HCT116 (cell line): ENCODE measurements at regions not wholly inside any gene's neighbourhood (a gene's known extent, or its start where the extent isn't known, plus 50 kb on each side); places are given as distances from the start of the nearest gene placed in this dataset.

ENCODE experiments used
- ATAC-seq: fragments of 200-7000 bp; cut with Tn5 transposase; 2 replicates; pipeline ENCODE4 v1.9.1; 2020; ENCODE audit warnings: mild to moderate bottlenecking, moderate library complexity
- BruUV-seq: library from RNA; stranded (reverse); fragments of 400-500 nt; replicated peaks from 2 replicates; lab custom pipeline; 2021; lab: Mats Ljungman, UMichigan
- CTCF ChIA-PET: fragments of 300-600 bp; sonication (Branson Sonifier 250); formaldehyde crosslinking; loops from one replicate; lab custom pipeline; 2021; ENCODE audit warnings: antibody characterized with exemption; lab: Charles Lee
- POLR2A ChIA-PET: fragments of 300-600, 350-600 bp; sonication (Branson Sonifier 250); formaldehyde crosslinking; loops from one replicate; lab custom pipeline; 2021; ENCODE audit warnings: antibody characterized with exemption; lab: Charles Lee
- RAD21 ChIA-PET, 2 experiments: fragments of 300-600 bp; sonication (Branson Sonifier 250); formaldehyde crosslinking; loops; one replicate each; lab custom pipeline; 2023; ENCODE audit warnings: low total read pairs in 2 of 2; ENCODE audit not compliant: uncharacterized antibody in 2 of 2, unreplicated experiment in 2 of 2, low non-redundant PET in 1 of 2; lab: Charles Lee
- DNase-seq: peaks from one replicate; pipeline ENCODE4 v3.0.0-alpha.2; 2010; ENCODE audit warnings: low read depth, low spot score
- H2AFZ ChIP-seq: fragments of 200-600 bp; shearing (Covaris generic), sonication (generic); 2 replicates; pipeline ENCODE4 v1.6.1; 2017; ENCODE audit warnings: low read depth, mixed run types, mixed read lengths, antibody characterized with exemption, low read length; ENCODE audit not compliant: poor library complexity, severe bottlenecking
- H3K27ac ChIP-seq: 2 replicates; pipeline ENCODE4 v1.5.1; 2012; ENCODE audit warnings: low read depth, low read length
- H3K27me3 ChIP-seq: fragments of 200-600 bp; sonication (generic); 2 replicates; pipeline ENCODE4 v1.6.1; 2016; ENCODE audit warnings: mixed run types, low read length, mixed read lengths; ENCODE audit not compliant: insufficient read depth
- H3K36me3 ChIP-seq, 2 experiments: fragments of 200-500 bp in 1 of 2; fragments of 200-600 bp in 1 of 2; sonication (Bioruptor generic) in 1 of 2; sonication (generic) in 1 of 2; 2 replicates each; pipeline versions ENCODE4 v1.5.1 to v1.6.1; 2014 to 2016; ENCODE audit warnings: low read length in 2 of 2, inconsistent platforms in 1 of 2, mixed read lengths in 1 of 2, mixed run types in 1 of 2; ENCODE audit not compliant: insufficient read depth in 2 of 2, control insufficient read depth in 1 of 2
- H3K4me1 ChIP-seq, 2 experiments: fragments of 200-600 bp in 1 of 2; sonication (generic) in 1 of 2; 2 replicates each; pipeline versions ENCODE4 v1.5.1 to v1.6.1; 2012 to 2017; ENCODE audit warnings: low read length in 2 of 2, inconsistent platforms in 1 of 2, mild to moderate bottlenecking in 1 of 2, mixed read lengths in 1 of 2, mixed run types in 1 of 2, moderate library complexity in 1 of 2; ENCODE audit not compliant: insufficient read depth in 2 of 2, control insufficient read depth in 1 of 2
- H3K4me2 ChIP-seq: fragments of 200-600 bp; sonication (generic); 2 replicates; pipeline ENCODE4 v1.6.1; 2017; ENCODE audit warnings: mixed run types, low read length, mixed read lengths
- H3K4me3 ChIP-seq, 2 experiments: fragments of 200-600 bp in 1 of 2; sonication (generic) in 1 of 2; replicated peaks in 1 of 2; 2 replicates each; pipeline ENCODE4 v1.5.1; 2011 to 2016; ENCODE audit warnings: low read length in 2 of 2, control low read depth in 1 of 2, low read depth in 1 of 2, mild to moderate bottlenecking in 1 of 2, mixed read lengths in 1 of 2, mixed run types in 1 of 2
- H3K79me2 ChIP-seq: fragments of 200-600 bp; sonication (generic); 2 replicates; pipeline ENCODE4 v1.6.1; 2017; ENCODE audit warnings: mild to moderate bottlenecking, mixed run types, low read length, moderate library complexity, mixed read lengths; ENCODE audit not compliant: insufficient read depth
- H3K9ac ChIP-seq: fragments of 200-600 bp; sonication (generic); 2 replicates; pipeline ENCODE4 v1.6.1; 2016; ENCODE audit warnings: low read length, mixed read lengths
- H3K9me2 ChIP-seq: fragments of 200-600 bp; sonication (generic), shearing (Covaris generic); 2 replicates; pipeline ENCODE4 v1.6.1; 2017; ENCODE audit warnings: mixed run types, mild to moderate bottlenecking, moderate library complexity; ENCODE audit not compliant: insufficient read depth
- H3K9me3 ChIP-seq, 2 experiments: fragments of 200-500 bp in 1 of 2; fragments of 200-600 bp in 1 of 2; sonication (Bioruptor generic) in 1 of 2; sonication (generic) in 1 of 2; 2 replicates each; pipeline ENCODE4 v1.6.1; 2014 to 2017; ENCODE audit warnings: low read length in 2 of 2, mixed read lengths in 2 of 2, inconsistent platforms in 1 of 2, low read depth in 1 of 2, mild to moderate bottlenecking in 1 of 2, mixed run types in 1 of 2, moderate library complexity in 1 of 2; ENCODE audit not compliant: control insufficient read depth in 1 of 2, insufficient read depth in 1 of 2
- H4K20me1 ChIP-seq: fragments of 200-600 bp; sonication (generic), shearing (Covaris generic); 2 replicates; pipeline ENCODE4 v1.6.1; 2017; ENCODE audit warnings: mixed run types, mild to moderate bottlenecking, moderate library complexity; ENCODE audit not compliant: insufficient read depth
- CBX3 ChIP-seq: IDR thresholded peaks from 2 replicates; pipeline ENCODE4 v1.6.1; 2012; ENCODE audit warnings: low read depth
- CEBPB ChIP-seq: IDR thresholded peaks from 2 replicates; pipeline ENCODE4 v1.6.1; 2012; ENCODE audit warnings: low read depth
- CTCF ChIP-seq, 3 experiments: fragments of 200-600 bp in 1 of 3; sonication (generic) in 1 of 3; IDR thresholded peaks in 2 of 3; conservative IDR thresholded peaks in 1 of 3; 2 replicates each; pipeline ENCODE4 v1.5.1; 2012 to 2017; ENCODE audit warnings: low read depth in 2 of 3, low read length in 2 of 3, antibody characterized with exemption in 1 of 3, borderline replicate concordance in 1 of 3, control low read depth in 1 of 3, mild to moderate bottlenecking in 1 of 3, mixed read lengths in 1 of 3, mixed run types in 1 of 3, moderate library complexity in 1 of 3; ENCODE audit not compliant: insufficient read depth in 1 of 3
- EGR1 ChIP-seq: IDR thresholded peaks from 2 replicates; pipeline ENCODE4 v1.6.1; 2012; ENCODE audit warnings: low read depth
- ELF1 ChIP-seq: IDR thresholded peaks from 2 replicates; pipeline ENCODE4 v1.6.1; 2012; ENCODE audit warnings: low read depth, borderline replicate concordance
- EZH2 ChIP-seq: fragments of 200-600 bp; sonication (generic); IDR thresholded peaks from 2 replicates; pipeline ENCODE4 v1.6.1; 2017; ENCODE audit warnings: antibody characterized with exemption, mixed run types
- EZH2phosphoT487 ChIP-seq: fragments of 200-600 bp; IDR thresholded peaks from 2 replicates; pipeline ENCODE4 v1.6.1; 2018; ENCODE audit warnings: antibody characterized with exemption, borderline replicate concordance
- JUND ChIP-seq: IDR thresholded peaks from 2 replicates; pipeline ENCODE4 v1.6.1; 2012
- POLR2A ChIP-seq: IDR thresholded peaks from 2 replicates; pipeline ENCODE4 v1.7.0; 2011; ENCODE audit warnings: borderline replicate concordance; ENCODE audit not compliant: insufficient read depth, insufficient read length; ENCODE audit errors: extremely low read depth
- POLR2AphosphoS5 ChIP-seq: IDR thresholded peaks from 2 replicates; pipeline ENCODE4 v1.6.1; 2011; ENCODE audit warnings: mild to moderate bottlenecking, low read depth, low read length, moderate library complexity
- RAD21 ChIP-seq: IDR thresholded peaks from 2 replicates; pipeline ENCODE4 v1.6.1; 2012; ENCODE audit warnings: low read depth, mild to moderate bottlenecking
- SIN3A ChIP-seq: IDR thresholded peaks from 2 replicates; pipeline ENCODE4 v1.6.1; 2012; ENCODE audit warnings: low read depth
- SP1 ChIP-seq: IDR thresholded peaks from 2 replicates; pipeline ENCODE4 v1.6.1; 2012; ENCODE audit warnings: low read depth
- SRF ChIP-seq: IDR thresholded peaks from 2 replicates; pipeline ENCODE4 v1.6.1; 2012; ENCODE audit warnings: low read depth
- TCF7L2 ChIP-seq: IDR thresholded peaks from 2 replicates; pipeline ENCODE4 v1.7.0; 2011; ENCODE audit warnings: borderline replicate concordance, inconsistent platforms; ENCODE audit not compliant: insufficient read depth, insufficient read length; ENCODE audit errors: extremely low read depth
- YY1 ChIP-seq: IDR thresholded peaks from 2 replicates; pipeline ENCODE4 v1.6.1; 2011; ENCODE audit warnings: low read length, low read depth, moderate library complexity, mild to moderate bottlenecking; ENCODE audit not compliant: insufficient replicate concordance; ENCODE audit errors: extremely low read depth
- ZFX ChIP-seq: fragments of 450-650 bp; IDR thresholded peaks from 2 replicates; pipeline ENCODE4 v1.6.1; 2017
- intact Hi-C: fragments of 100-400 bp; cut with micrococcal nuclease; formaldehyde crosslinking; loops from 2 replicates; pipeline ENCODE4 v1.10.0; 2022
- TF ChIP-seq, protein P1 (sequence below): IDR thresholded peaks from 2 replicates; pipeline ENCODE4 v1.6.1; 2011; ENCODE audit warnings: mild to moderate bottlenecking, low read length, moderate library complexity; ENCODE audit not compliant: insufficient replicate concordance; ENCODE audit errors: extremely low read depth
- TF ChIP-seq, protein P2 (sequence below): IDR thresholded peaks from 2 replicates; pipeline ENCODE4 v1.6.1; 2012

DNA sequence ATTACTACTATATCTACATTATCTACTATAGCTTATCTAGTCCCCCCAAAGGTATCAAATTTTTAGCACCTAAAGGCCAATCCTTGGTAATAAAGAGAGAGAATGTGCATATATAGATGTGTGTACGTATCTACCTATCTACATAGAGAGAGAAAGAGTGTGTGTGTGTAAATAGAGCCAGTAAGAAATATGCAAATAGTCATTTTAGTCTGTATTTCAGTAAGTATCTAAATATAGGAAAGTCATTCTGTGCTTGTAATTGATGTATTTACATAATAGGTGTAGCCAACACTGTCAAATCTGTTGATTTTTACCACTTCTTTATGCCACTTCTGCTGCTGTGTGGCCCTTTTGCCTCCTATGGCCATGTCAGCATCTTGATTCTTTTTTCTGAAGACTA, 284.5 kb upstream of the TFPI start:
- ATAC-seq (no peak), DNase-seq (no peak)
- Histone ChIP-seq H3K4me3 (no peak overlapping the region), H3K36me3 (no peaks in the 10 kb centered on the region), H3K4me2 (no peak overlapping the region), H3K4me1 (no peaks in the 10 kb centered on the region), H2AFZ (peak overlapping the region; percentile 77), H3K79me2 (no peaks in the 10 kb centered on the region), H3K9ac (no peak overlapping the region), H4K20me1 (no peaks in the 10 kb centered on the region), H3K9me3 (no peaks in the 10 kb centered on the region), H3K27me3 (no peaks in the 10 kb centered on the region), H3K9me2 (no peaks in the 10 kb centered on the region), H3K27ac (no peak overlapping the region)
- ChIA-PET CTCF (interaction anchor here (1.5 to 1.7 kb wide), 2 partner anchors 257 to 339 kb away, joined by 4 to 7 read pairs; no protein-coding TSS in a partner anchor), POLR2A (no interaction called here), RAD21 (no interaction called here)
- BruUV-seq = no TSS peak
- intact Hi-C loops = no loop called here
- no peak for TF ChIP-seq EGR1
- no peak for TF ChIP-seq JUND
- no peak for TF ChIP-seq SIN3A
- TF ChIP-seq YY1 = no peak
- TF ChIP-seq SRF = no peak
- TF ChIP-seq EZH2 = no peak
- TF ChIP-seq POLR2A = no peak
- TF ChIP-seq ZFX = no peak
- TF ChIP-seq CTCF (IDR thresholded peaks at IDR 0.05 in 2 of 3, conservative IDR thresholded peaks at IDR 0.05 in 1 of 3; ENCODE audit: borderline replicate concordance in 1 of 3, insufficient read depth in 1 of 3, low read depth in 2 of 3, low read length in 2 of 3) = no peak
- TF ChIP-seq SP1 = no peak
- TF ChIP-seq, protein P1, sequence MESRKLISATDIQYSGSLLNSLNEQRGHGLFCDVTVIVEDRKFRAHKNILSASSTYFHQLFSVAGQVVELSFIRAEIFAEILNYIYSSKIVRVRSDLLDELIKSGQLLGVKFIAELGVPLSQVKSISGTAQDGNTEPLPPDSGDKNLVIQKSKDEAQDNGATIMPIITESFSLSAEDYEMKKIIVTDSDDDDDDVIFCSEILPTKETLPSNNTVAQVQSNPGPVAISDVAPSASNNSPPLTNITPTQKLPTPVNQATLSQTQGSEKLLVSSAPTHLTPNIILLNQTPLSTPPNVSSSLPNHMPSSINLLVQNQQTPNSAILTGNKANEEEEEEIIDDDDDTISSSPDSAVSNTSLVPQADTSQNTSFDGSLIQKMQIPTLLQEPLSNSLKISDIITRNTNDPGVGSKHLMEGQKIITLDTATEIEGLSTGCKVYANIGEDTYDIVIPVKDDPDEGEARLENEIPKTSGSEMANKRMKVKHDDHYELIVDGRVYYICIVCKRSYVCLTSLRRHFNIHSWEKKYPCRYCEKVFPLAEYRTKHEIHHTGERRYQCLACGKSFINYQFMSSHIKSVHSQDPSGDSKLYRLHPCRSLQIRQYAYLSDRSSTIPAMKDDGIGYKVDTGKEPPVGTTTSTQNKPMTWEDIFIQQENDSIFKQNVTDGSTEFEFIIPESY = no peak
- no peak for TF ChIP-seq RAD21
- no peak for TF ChIP-seq ELF1
- no peak for TF ChIP-seq CEBPB
- no peak for TF ChIP-seq POLR2AphosphoS5
- no peak for TF ChIP-seq CBX3
- TF ChIP-seq, protein P2, sequence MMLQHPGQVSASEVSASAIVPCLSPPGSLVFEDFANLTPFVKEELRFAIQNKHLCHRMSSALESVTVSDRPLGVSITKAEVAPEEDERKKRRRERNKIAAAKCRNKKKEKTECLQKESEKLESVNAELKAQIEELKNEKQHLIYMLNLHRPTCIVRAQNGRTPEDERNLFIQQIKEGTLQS = no peak
- TF ChIP-seq EZH2phosphoT487 = no peak
- TF ChIP-seq TCF7L2 = no peak
